OCI-LY3 (cell line): ENCODE measurements at regions not wholly inside any gene's neighbourhood (a gene's known extent, or its start where the extent isn't known, plus 50 kb on each side); places are given as distances from the start of the nearest gene placed in this dataset.

Source experiments
- H2AFZ ChIP-seq: fragments of 200-600, 300-600 bp; shearing (Covaris generic); 2 replicates; pipeline ENCODE4 v1.6.0; 2014; ENCODE audit warnings: antibody characterized with exemption, low read depth, low read length
- H3K27ac ChIP-seq: fragments of 200-600, 300-600 bp; sonication (generic); 2 replicates; pipeline ENCODE4 v1.5.1; 2014; ENCODE audit warnings: mild to moderate bottlenecking, low read length, moderate library complexity, mixed read lengths
- H3K27me3 ChIP-seq: fragments of 200-600, 300-600 bp; sonication (generic); 2 replicates; pipeline ENCODE4 v1.6.1; 2014; ENCODE audit warnings: low read depth, low read length, mixed read lengths
- H3K36me3 ChIP-seq: fragments of 200-600, 300-600 bp; sonication (generic); replicated peaks from 2 replicates; pipeline ENCODE3; 2014; ENCODE audit warnings: low read depth, low read length, mixed read lengths
- H3K4me1 ChIP-seq: fragments of 300-600, 200-600 bp; sonication (generic); 2 replicates; pipeline ENCODE4 v1.6.1; 2014; ENCODE audit warnings: low read length, mixed read lengths
- H3K4me2 ChIP-seq: fragments of 200-600, 300-600 bp; sonication (generic); 2 replicates; pipeline ENCODE4 v1.6.1; 2014; ENCODE audit warnings: low read length, mixed read lengths
- H3K4me3 ChIP-seq: fragments of 300-600, 200-600 bp; sonication (generic); 2 replicates; pipeline ENCODE4 v1.5.1; 2014; ENCODE audit warnings: antibody characterized with exemption, mild to moderate bottlenecking, low read length, moderate library complexity
- H3K79me2 ChIP-seq: fragments of 300-600, 200-600 bp; shearing (Covaris generic); 2 replicates; pipeline ENCODE4 v1.6.1; 2014; ENCODE audit warnings: mild to moderate bottlenecking, low read length, mixed read lengths
- H3K9ac ChIP-seq: fragments of 300-600, 200-600 bp; shearing (Covaris generic); 2 replicates; pipeline ENCODE4 v1.6.0; 2014; ENCODE audit warnings: mild to moderate bottlenecking, low read length, moderate library complexity
- H3K9me3 ChIP-seq: fragments of 200-600, 300-600 bp; shearing (Covaris generic); 2 replicates; pipeline ENCODE4 v1.6.1; 2014; ENCODE audit warnings: low read length, mixed read lengths; ENCODE audit not compliant: insufficient read depth
- H4K20me1 ChIP-seq: fragments of 200-600, 300-600 bp; sonication (generic); 2 replicates; pipeline ENCODE4 v1.6.1; 2016; ENCODE audit warnings: low read length, mixed read lengths; ENCODE audit not compliant: insufficient read depth
- CTCF ChIP-seq: fragments of 200-600, 300-600 bp; sonication (generic); IDR thresholded peaks from 2 replicates; pipeline ENCODE4 v1.5.1; 2014; ENCODE audit warnings: antibody characterized with exemption, low read length, low read depth
- EZH2phosphoT487 ChIP-seq: fragments of 200-600 bp; shearing (Covaris generic); IDR thresholded peaks from 2 replicates; pipeline ENCODE4 v1.6.1; 2018; ENCODE audit warnings: antibody characterized with exemption, mixed run types, low read depth

- Histone ChIP-seq H3K36me3 (no peaks in the 10 kb centered on the region), H3K4me2 (no peak overlapping the region), H3K27ac (no peak overlapping the region), H4K20me1 (no peaks in the 10 kb centered on the region), H3K4me1 (no peaks in the 10 kb centered on the region), H2AFZ (no peak overlapping the region), H3K27me3 (peaks cover 12% of the 10 kb centered on the region; the same call in 1 of the 2 replicates), H3K9ac (no peak overlapping the region), H3K9me3 (no peaks in the 10 kb centered on the region), H3K4me3 (no peak overlapping the region), H3K79me2 (no peaks in the 10 kb centered on the region)
- TF ChIP-seq EZH2phosphoT487 = no peak
- no peak for TF ChIP-seq CTCF
Measured at GRCh38 chr5:73311291-73312110, 137.1 kb downstream of the FOXD1 start.

GRCh38 chr5:73307645-73308355, 134.8 kb downstream of the TMEM174 start:
- H3K27me3 ChIP-seq = no peaks in the 10 kb centered on the region
- no peak for TF ChIP-seq CTCF
- no peak for TF ChIP-seq EZH2phosphoT487

GRCh38 chr5:73306741-73307275, 133.8 kb downstream of the TMEM174 start:
- Histone ChIP-seq H2AFZ (no peak overlapping the region), H3K4me3 (no peak overlapping the region), H3K27me3 (no peaks in the 10 kb centered on the region), H3K36me3 (no peaks in the 10 kb centered on the region), H3K79me2 (no peaks in the 10 kb centered on the region), H3K4me1 (no peaks in the 10 kb centered on the region), H3K9me3 (no peaks in the 10 kb centered on the region), H3K4me2 (no peak overlapping the region), H3K9ac (no peak overlapping the region), H3K27ac (no peak overlapping the region), H4K20me1 (no peaks in the 10 kb centered on the region)
- no peak for TF ChIP-seq CTCF
- TF ChIP-seq EZH2phosphoT487 = no peak

More at GRCh38 chr5:73307645-73308355, 134.8 kb downstream of the TMEM174 start:
- Histone ChIP-seq H3K4me3 (no peak overlapping the region), H4K20me1 (no peaks in the 10 kb centered on the region), H3K79me2 (no peaks in the 10 kb centered on the region), H3K4me1 (no peaks in the 10 kb centered on the region), H3K27ac (no peak overlapping the region), H3K9me3 (no peaks in the 10 kb centered on the region), H2AFZ (no peak overlapping the region), H3K9ac (no peak overlapping the region), H3K36me3 (no peaks in the 10 kb centered on the region), H3K4me2 (no peak overlapping the region)

GRCh38 chr5:73306078-73306719, 133.2 kb downstream of the TMEM174 start:
- no peak overlapping the region for H3K9ac ChIP-seq
- H3K27me3 ChIP-seq = no peaks in the 10 kb centered on the region
- H3K4me3 ChIP-seq = no peak overlapping the region
- H3K36me3 ChIP-seq = no peaks in the 10 kb centered on the region
- no peaks in the 10 kb centered on the region for H3K9me3 ChIP-seq
- no peaks in the 10 kb centered on the region for H4K20me1 ChIP-seq
- no peak overlapping the region for H3K4me2 ChIP-seq
- H3K27ac ChIP-seq = no peak overlapping the region
- H2AFZ ChIP-seq = no peak overlapping the region
- no peaks in the 10 kb centered on the region for H3K79me2 ChIP-seq
- H3K4me1 ChIP-seq = no peaks in the 10 kb centered on the region
- TF ChIP-seq CTCF (no peak), EZH2phosphoT487 (no peak)
